HFFc6 (cell line): ENCODE measurements at regions not wholly inside any gene's neighbourhood (a gene's known extent, or its start where the extent isn't known, plus 50 kb on each side); places are given as distances from the start of the nearest gene placed in this dataset.
"Not testable (repeated sequence)": the region's sequence is repeated elsewhere in the genome, so short reads cannot be mapped to it uniquely, and the experiment has no call there.

Experiments used
- DNase-seq: peaks from one replicate; pipeline ENCODE4 v3.0.0-alpha.2; 2018
- H3K27ac Mint-ChIP-seq: 2 replicates; pipeline ENCODE4 v1.8.0; 2020; ENCODE audit warnings: mild to moderate bottlenecking, mixed read lengths
- H3K27me3 Mint-ChIP-seq: 2 replicates; pipeline ENCODE4 v1.8.0; 2021; ENCODE audit warnings: mild to moderate bottlenecking, moderate library complexity, mixed read lengths; ENCODE audit not compliant: insufficient read depth
- H3K36me3 Mint-ChIP-seq: 2 replicates; pipeline ENCODE4 v1.8.0; 2021; ENCODE audit warnings: low read depth, mixed read lengths
- H3K4me1 Mint-ChIP-seq: 2 replicates; pipeline ENCODE4 v1.8.0; 2020; ENCODE audit warnings: low read depth, mixed read lengths
- H3K4me3 Mint-ChIP-seq: 2 replicates; pipeline ENCODE4 v1.8.0; 2020; ENCODE audit warnings: mild to moderate bottlenecking, moderate library complexity, mixed read lengths
- H3K9me3 Mint-ChIP-seq: 2 replicates; pipeline ENCODE4 v1.8.0; 2020; ENCODE audit warnings: mild to moderate bottlenecking, mixed read lengths
- TF ChIP-seq, protein P1 (sequence below): fragments of 200-600 bp; sonication (generic); IDR thresholded peaks from 2 replicates; pipeline ENCODE4 v1.5.0; 2021; ENCODE audit warnings: antibody characterized with exemption, mild to moderate bottlenecking

DNA sequence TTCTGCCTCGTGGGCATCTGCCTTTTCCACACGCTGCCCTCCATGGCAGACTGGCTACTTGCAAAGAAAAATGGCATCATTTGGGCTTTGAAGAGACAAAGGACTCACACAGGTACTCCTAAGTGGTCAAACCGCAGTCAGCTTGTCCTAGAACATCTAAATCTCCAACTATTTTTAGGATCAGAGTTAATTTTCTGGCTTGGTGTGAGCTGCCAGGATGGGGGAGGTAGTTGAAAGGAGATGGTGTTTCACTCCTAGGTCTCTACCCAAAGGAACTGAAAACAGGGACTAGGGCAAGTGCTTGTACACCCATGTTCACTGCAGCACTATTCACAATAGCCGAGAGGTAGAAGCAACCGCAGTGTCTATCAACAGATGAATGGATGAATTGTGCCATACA lies 107.9 kb upstream of the ATL2 start:
- TF ChIP-seq, protein P1, sequence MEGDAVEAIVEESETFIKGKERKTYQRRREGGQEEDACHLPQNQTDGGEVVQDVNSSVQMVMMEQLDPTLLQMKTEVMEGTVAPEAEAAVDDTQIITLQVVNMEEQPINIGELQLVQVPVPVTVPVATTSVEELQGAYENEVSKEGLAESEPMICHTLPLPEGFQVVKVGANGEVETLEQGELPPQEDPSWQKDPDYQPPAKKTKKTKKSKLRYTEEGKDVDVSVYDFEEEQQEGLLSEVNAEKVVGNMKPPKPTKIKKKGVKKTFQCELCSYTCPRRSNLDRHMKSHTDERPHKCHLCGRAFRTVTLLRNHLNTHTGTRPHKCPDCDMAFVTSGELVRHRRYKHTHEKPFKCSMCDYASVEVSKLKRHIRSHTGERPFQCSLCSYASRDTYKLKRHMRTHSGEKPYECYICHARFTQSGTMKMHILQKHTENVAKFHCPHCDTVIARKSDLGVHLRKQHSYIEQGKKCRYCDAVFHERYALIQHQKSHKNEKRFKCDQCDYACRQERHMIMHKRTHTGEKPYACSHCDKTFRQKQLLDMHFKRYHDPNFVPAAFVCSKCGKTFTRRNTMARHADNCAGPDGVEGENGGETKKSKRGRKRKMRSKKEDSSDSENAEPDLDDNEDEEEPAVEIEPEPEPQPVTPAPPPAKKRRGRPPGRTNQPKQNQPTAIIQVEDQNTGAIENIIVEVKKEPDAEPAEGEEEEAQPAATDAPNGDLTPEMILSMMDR = no peak

DNA sequence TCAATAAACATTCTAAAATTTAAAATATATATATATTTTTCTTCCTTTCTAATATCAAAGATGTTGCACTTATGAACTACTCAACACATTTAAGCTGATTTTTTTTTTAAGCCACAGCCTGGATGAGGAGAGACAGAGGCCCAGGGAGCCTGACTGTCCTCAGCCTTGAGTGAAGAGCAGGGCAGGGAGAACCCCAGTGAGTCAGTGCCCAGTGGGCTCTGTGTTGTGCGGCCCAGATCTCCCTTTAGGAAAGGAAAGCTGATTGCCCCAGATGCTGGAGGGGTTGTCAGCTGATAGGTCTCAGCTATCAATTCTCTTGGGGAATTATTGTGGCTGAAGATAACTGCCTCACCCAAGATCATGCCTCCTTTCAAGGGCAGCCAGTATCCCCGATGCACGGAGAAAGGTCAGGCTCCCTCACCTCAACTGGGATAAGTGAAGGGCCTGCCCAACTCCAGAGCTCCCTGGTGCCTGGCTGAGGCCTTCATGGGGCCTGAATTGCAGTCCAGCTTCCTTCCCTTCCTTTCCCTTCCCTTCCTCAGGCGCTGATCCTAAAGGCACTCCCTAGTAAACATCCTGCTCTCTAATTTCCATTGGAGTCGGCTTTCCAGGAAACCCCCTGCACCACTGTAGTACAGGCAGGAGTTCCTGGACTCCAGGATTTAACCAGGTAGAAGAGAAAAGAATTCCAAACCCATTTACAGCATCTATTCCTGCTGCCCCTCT lies 106.9 kb upstream of the ATL2 start:
- Mint-ChIP-seq H3K9me3 (peaks cover 21% of the 10 kb centered on the region), H3K27ac (no peak overlapping the region), H3K4me1 (no peaks in the 10 kb centered on the region), H3K36me3 (peaks cover 10% of the 10 kb centered on the region), H3K27me3 (peaks cover 27% of the 10 kb centered on the region), H3K4me3 (no peak overlapping the region)
- TF ChIP-seq, protein P1 = no peak
- no peak for DNase-seq

More for the DNA sequence above, 107.9 kb upstream of the ATL2 start:
- Mint-ChIP-seq H3K4me3 (no peak overlapping the region), H3K4me1 (no peaks in the 10 kb centered on the region), H3K9me3 (peaks cover 19% of the 10 kb centered on the region), H3K27me3 (peaks cover 21% of the 10 kb centered on the region), H3K36me3 (peaks cover 10% of the 10 kb centered on the region), H3K27ac (no peak overlapping the region)
- no peak for DNase-seq

DNA sequence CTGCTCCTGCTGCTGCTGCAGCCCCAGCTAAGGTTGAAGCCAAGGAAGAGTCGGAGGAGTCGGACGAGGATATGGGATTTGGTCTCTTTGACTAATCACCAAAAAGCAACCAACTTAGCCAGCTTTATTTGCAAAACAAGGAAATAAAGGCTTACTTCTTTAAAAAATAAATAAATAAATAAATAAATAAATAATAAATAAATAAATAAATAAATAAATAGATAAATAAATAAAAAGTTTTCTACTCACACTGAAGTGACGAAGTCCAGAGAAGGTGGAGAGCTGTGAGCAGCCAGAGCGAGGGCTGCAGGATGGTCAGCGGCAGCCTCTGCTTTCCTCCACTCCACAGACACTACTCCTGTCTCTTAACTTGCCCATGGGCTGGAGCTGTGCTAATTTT lies 105.6 kb upstream of the ATL2 start:
- Mint-ChIP-seq H3K9me3 (peaks cover 21% of the 10 kb centered on the region), H3K27me3 (peaks cover 34% of the 10 kb centered on the region)
- not testable (repeated sequence) for H3K36me3 Mint-ChIP-seq, H3K4me1 Mint-ChIP-seq, H3K4me3 Mint-ChIP-seq, DNase-seq, H3K27ac Mint-ChIP-seq

DNA sequence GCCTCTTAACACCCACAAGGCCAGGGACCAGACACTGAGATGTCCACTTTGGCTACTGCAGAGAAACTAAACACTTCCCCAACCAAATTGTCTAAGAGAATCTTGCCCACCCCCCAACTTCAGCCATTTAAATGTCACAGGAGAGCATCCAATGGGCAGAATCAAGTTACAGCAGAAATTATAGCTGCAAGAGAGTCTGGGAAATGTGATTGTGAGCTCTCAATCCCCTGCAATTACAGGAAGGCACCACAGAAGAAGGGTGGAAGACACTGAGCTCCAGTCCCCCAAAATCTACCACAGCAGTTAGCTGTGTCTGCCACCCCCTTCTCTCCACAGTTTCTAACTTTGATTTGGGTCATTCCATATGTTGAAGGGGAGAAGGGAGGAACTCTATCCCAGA lies 103.5 kb upstream of the ATL2 start:
- TF ChIP-seq, protein P1 = no peak
- peaks cover 10% of the 10 kb centered on the region for H3K36me3 Mint-ChIP-seq
- H3K4me1 Mint-ChIP-seq = no peaks in the 10 kb centered on the region
- peaks cover 21% of the 10 kb centered on the region for H3K9me3 Mint-ChIP-seq
- H3K27ac Mint-ChIP-seq = no peak overlapping the region
- DNase-seq = no peak
- no peak overlapping the region for H3K4me3 Mint-ChIP-seq
- H3K27me3 Mint-ChIP-seq = peaks cover 36% of the 10 kb centered on the region

DNA sequence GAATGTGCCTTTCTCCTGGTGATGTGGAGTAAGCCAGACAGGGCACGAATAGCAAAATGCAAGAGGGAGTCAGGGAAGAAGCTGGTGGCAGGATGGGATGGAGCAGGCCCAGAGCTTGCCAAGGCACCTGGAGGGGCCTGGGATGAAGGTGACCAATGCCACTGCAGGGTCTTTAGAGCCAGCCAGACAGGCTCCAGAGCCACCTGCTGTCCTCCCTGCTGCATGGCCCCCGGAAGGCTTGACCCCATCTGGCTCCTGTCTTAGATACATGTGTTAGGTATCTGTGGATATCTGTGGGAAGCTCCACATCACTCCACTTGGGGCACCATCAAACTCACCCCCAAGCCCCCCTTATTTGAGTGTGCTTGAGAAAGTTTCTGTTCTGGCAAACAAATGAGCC lies 99.9 kb upstream of the ATL2 start:
- DNase-seq = no peak
- H3K4me3 Mint-ChIP-seq = no peak overlapping the region
- peaks cover 21% of the 10 kb centered on the region for H3K9me3 Mint-ChIP-seq
- peaks cover 48% of the 10 kb centered on the region for H3K27me3 Mint-ChIP-seq
- peaks cover 10% of the 10 kb centered on the region for H3K36me3 Mint-ChIP-seq
- no peaks in the 10 kb centered on the region for H3K4me1 Mint-ChIP-seq
- TF ChIP-seq, protein P1 = no peak
- H3K27ac Mint-ChIP-seq = no peak overlapping the region

DNA sequence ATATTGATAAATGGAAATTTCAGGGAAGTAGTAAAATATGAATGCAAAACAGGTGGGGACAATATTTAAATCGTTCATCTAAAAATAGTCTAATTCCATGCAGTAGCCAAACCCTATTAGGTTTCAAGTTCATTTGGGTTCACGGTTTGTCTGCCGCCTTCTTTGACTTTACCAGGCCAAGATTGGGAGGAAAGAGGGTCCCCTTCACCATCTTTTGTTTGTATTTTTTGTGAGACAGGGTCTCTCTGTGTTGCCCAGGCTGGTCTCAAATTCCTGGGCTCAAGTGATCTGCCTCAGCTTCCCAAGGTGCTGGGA lies 98.5 kb upstream of the ATL2 start:
- Mint-ChIP-seq H3K4me1 (no peaks in the 10 kb centered on the region), H3K27me3 (peaks cover 48% of the 10 kb centered on the region), H3K9me3 (peaks cover 7% of the 10 kb centered on the region), H3K4me3 (no peak overlapping the region), H3K36me3 (peaks cover 3% of the 10 kb centered on the region; the same call in 1 of the 2 replicates), H3K27ac (no peak overlapping the region)
- TF ChIP-seq, protein P1 = no peak
- DNase-seq = no peak
